HCT116 (cell line): ENCODE measurements at regions not wholly inside any gene's neighbourhood (a gene's known extent, or its start where the extent isn't known, plus 50 kb on each side); places are given as distances from the start of the nearest gene placed in this dataset.

Source experiments
- ATAC-seq: fragments of 200-7000 bp; cut with Tn5 transposase; 2 replicates; pipeline ENCODE4 v1.9.1; 2020; ENCODE audit warnings: mild to moderate bottlenecking, moderate library complexity
- BruUV-seq: library from RNA; stranded (reverse); fragments of 400-500 nt; replicated peaks from 2 replicates; lab custom pipeline; 2021; lab: Mats Ljungman, UMichigan
- CTCF ChIA-PET: fragments of 300-600 bp; sonication (Branson Sonifier 250); formaldehyde crosslinking; loops from one replicate; lab custom pipeline; 2021; ENCODE audit warnings: antibody characterized with exemption; lab: Charles Lee
- POLR2A ChIA-PET: fragments of 300-600, 350-600 bp; sonication (Branson Sonifier 250); formaldehyde crosslinking; loops from one replicate; lab custom pipeline; 2021; ENCODE audit warnings: antibody characterized with exemption; lab: Charles Lee
- RAD21 ChIA-PET, 2 experiments: fragments of 300-600 bp; sonication (Branson Sonifier 250); formaldehyde crosslinking; loops; one replicate each; lab custom pipeline; 2023; ENCODE audit warnings: low total read pairs in 2 of 2; ENCODE audit not compliant: uncharacterized antibody in 2 of 2, unreplicated experiment in 2 of 2, low non-redundant PET in 1 of 2; lab: Charles Lee
- DNase-seq: peaks from one replicate; pipeline ENCODE4 v3.0.0-alpha.2; 2010; ENCODE audit warnings: low read depth, low spot score
- H2AFZ ChIP-seq: fragments of 200-600 bp; shearing (Covaris generic), sonication (generic); 2 replicates; pipeline ENCODE4 v1.6.1; 2017; ENCODE audit warnings: low read depth, mixed run types, mixed read lengths, antibody characterized with exemption, low read length; ENCODE audit not compliant: poor library complexity, severe bottlenecking
- H3K27ac ChIP-seq: 2 replicates; pipeline ENCODE4 v1.5.1; 2012; ENCODE audit warnings: low read depth, low read length
- H3K27me3 ChIP-seq: fragments of 200-600 bp; sonication (generic); 2 replicates; pipeline ENCODE4 v1.6.1; 2016; ENCODE audit warnings: mixed run types, low read length, mixed read lengths; ENCODE audit not compliant: insufficient read depth
- H3K36me3 ChIP-seq, 2 experiments: fragments of 200-500 bp in 1 of 2; fragments of 200-600 bp in 1 of 2; sonication (Bioruptor generic) in 1 of 2; sonication (generic) in 1 of 2; 2 replicates each; pipeline versions ENCODE4 v1.5.1 to v1.6.1; 2014 to 2016; ENCODE audit warnings: low read length in 2 of 2, inconsistent platforms in 1 of 2, mixed read lengths in 1 of 2, mixed run types in 1 of 2; ENCODE audit not compliant: insufficient read depth in 2 of 2, control insufficient read depth in 1 of 2
- H3K4me1 ChIP-seq, 2 experiments: fragments of 200-600 bp in 1 of 2; sonication (generic) in 1 of 2; 2 replicates each; pipeline versions ENCODE4 v1.5.1 to v1.6.1; 2012 to 2017; ENCODE audit warnings: low read length in 2 of 2, inconsistent platforms in 1 of 2, mild to moderate bottlenecking in 1 of 2, mixed read lengths in 1 of 2, mixed run types in 1 of 2, moderate library complexity in 1 of 2; ENCODE audit not compliant: insufficient read depth in 2 of 2, control insufficient read depth in 1 of 2
- H3K4me2 ChIP-seq: fragments of 200-600 bp; sonication (generic); 2 replicates; pipeline ENCODE4 v1.6.1; 2017; ENCODE audit warnings: mixed run types, low read length, mixed read lengths
- H3K4me3 ChIP-seq, 2 experiments: fragments of 200-600 bp in 1 of 2; sonication (generic) in 1 of 2; replicated peaks in 1 of 2; 2 replicates each; pipeline ENCODE4 v1.5.1; 2011 to 2016; ENCODE audit warnings: low read length in 2 of 2, control low read depth in 1 of 2, low read depth in 1 of 2, mild to moderate bottlenecking in 1 of 2, mixed read lengths in 1 of 2, mixed run types in 1 of 2
- H3K79me2 ChIP-seq: fragments of 200-600 bp; sonication (generic); 2 replicates; pipeline ENCODE4 v1.6.1; 2017; ENCODE audit warnings: mild to moderate bottlenecking, mixed run types, low read length, moderate library complexity, mixed read lengths; ENCODE audit not compliant: insufficient read depth
- H3K9ac ChIP-seq: fragments of 200-600 bp; sonication (generic); 2 replicates; pipeline ENCODE4 v1.6.1; 2016; ENCODE audit warnings: low read length, mixed read lengths
- H3K9me2 ChIP-seq: fragments of 200-600 bp; sonication (generic), shearing (Covaris generic); 2 replicates; pipeline ENCODE4 v1.6.1; 2017; ENCODE audit warnings: mixed run types, mild to moderate bottlenecking, moderate library complexity; ENCODE audit not compliant: insufficient read depth
- H3K9me3 ChIP-seq, 2 experiments: fragments of 200-500 bp in 1 of 2; fragments of 200-600 bp in 1 of 2; sonication (Bioruptor generic) in 1 of 2; sonication (generic) in 1 of 2; 2 replicates each; pipeline ENCODE4 v1.6.1; 2014 to 2017; ENCODE audit warnings: low read length in 2 of 2, mixed read lengths in 2 of 2, inconsistent platforms in 1 of 2, low read depth in 1 of 2, mild to moderate bottlenecking in 1 of 2, mixed run types in 1 of 2, moderate library complexity in 1 of 2; ENCODE audit not compliant: control insufficient read depth in 1 of 2, insufficient read depth in 1 of 2
- H4K20me1 ChIP-seq: fragments of 200-600 bp; sonication (generic), shearing (Covaris generic); 2 replicates; pipeline ENCODE4 v1.6.1; 2017; ENCODE audit warnings: mixed run types, mild to moderate bottlenecking, moderate library complexity; ENCODE audit not compliant: insufficient read depth
- EGR1 ChIP-seq: IDR thresholded peaks from 2 replicates; pipeline ENCODE4 v1.6.1; 2012; ENCODE audit warnings: low read depth
- ELF1 ChIP-seq: IDR thresholded peaks from 2 replicates; pipeline ENCODE4 v1.6.1; 2012; ENCODE audit warnings: low read depth, borderline replicate concordance
- POLR2A ChIP-seq: IDR thresholded peaks from 2 replicates; pipeline ENCODE4 v1.7.0; 2011; ENCODE audit warnings: borderline replicate concordance; ENCODE audit not compliant: insufficient read depth, insufficient read length; ENCODE audit errors: extremely low read depth
- RAD21 ChIP-seq: IDR thresholded peaks from 2 replicates; pipeline ENCODE4 v1.6.1; 2012; ENCODE audit warnings: low read depth, mild to moderate bottlenecking
- SP1 ChIP-seq: IDR thresholded peaks from 2 replicates; pipeline ENCODE4 v1.6.1; 2012; ENCODE audit warnings: low read depth
- SRF ChIP-seq: IDR thresholded peaks from 2 replicates; pipeline ENCODE4 v1.6.1; 2012; ENCODE audit warnings: low read depth
- YY1 ChIP-seq: IDR thresholded peaks from 2 replicates; pipeline ENCODE4 v1.6.1; 2011; ENCODE audit warnings: low read length, low read depth, moderate library complexity, mild to moderate bottlenecking; ENCODE audit not compliant: insufficient replicate concordance; ENCODE audit errors: extremely low read depth
- ZNF274 ChIP-seq: fragments of 200-500 bp; sonication (Bioruptor generic); IDR thresholded peaks from 2 replicates; pipeline ENCODE4 v1.6.1; 2014; ENCODE audit warnings: mild to moderate bottlenecking, low read depth, low read length, inconsistent platforms
- intact Hi-C: fragments of 100-400 bp; cut with micrococcal nuclease; formaldehyde crosslinking; loops from 2 replicates; pipeline ENCODE4 v1.10.0; 2022
- TF ChIP-seq, protein P1 (sequence below): IDR thresholded peaks from 2 replicates; pipeline ENCODE4 v1.6.1; 2012; ENCODE audit warnings: low read depth
- TF ChIP-seq, protein P2 (sequence below), 3 experiments: fragments of 200-600 bp in 1 of 3; sonication (generic) in 1 of 3; IDR thresholded peaks in 2 of 3; conservative IDR thresholded peaks in 1 of 3; 2 replicates each; pipeline ENCODE4 v1.5.1; 2012 to 2017; ENCODE audit warnings: low read depth in 2 of 3, low read length in 2 of 3, antibody characterized with exemption in 1 of 3, borderline replicate concordance in 1 of 3, control low read depth in 1 of 3, mild to moderate bottlenecking in 1 of 3, mixed read lengths in 1 of 3, mixed run types in 1 of 3, moderate library complexity in 1 of 3; ENCODE audit not compliant: insufficient read depth in 1 of 3
- TF ChIP-seq, protein P3 (sequence below): IDR thresholded peaks from 2 replicates; pipeline ENCODE4 v1.6.1; 2012
- TF ChIP-seq, protein P4 (sequence below): IDR thresholded peaks from 2 replicates; pipeline ENCODE4 v1.6.1; 2011; ENCODE audit warnings: mild to moderate bottlenecking, low read length, moderate library complexity; ENCODE audit not compliant: insufficient replicate concordance; ENCODE audit errors: extremely low read depth

DNA sequence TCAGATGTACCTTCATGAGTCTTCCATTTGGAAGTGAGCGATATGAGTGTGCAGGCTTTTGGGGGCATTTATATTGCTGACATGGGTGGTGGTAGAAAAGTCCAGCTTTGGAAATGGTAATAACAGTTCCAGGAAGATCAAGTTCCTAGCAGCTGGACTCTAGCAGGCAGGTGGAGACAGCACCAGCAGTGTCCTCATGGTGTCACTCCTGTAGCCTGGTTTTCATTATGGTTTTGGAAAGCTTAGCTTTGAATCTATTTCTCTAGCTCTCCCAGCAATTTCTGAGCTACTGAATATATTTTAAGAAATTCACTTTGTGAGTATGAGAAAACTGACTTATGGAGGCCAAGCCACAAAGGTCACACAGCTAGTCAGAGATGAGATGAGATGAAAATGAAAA is 523.2 kb upstream of the HTR2A start:
- H3K4me3 ChIP-seq: no peak overlapping the region
- H3K4me1 ChIP-seq: no peaks in the 10 kb centered on the region
- no TSS peak for BruUV-seq
- H3K36me3 ChIP-seq: no peaks in the 10 kb centered on the region
- H3K79me2 ChIP-seq: no peaks in the 10 kb centered on the region
- ChIA-PET POLR2A (no interaction called here), CTCF (no interaction called here), RAD21 (no interaction called here)
- no peak overlapping the region for H3K27ac ChIP-seq
- no peak for DNase-seq
- H3K9ac ChIP-seq: no peak overlapping the region
- H3K9me2 ChIP-seq: no peaks in the 10 kb centered on the region
- H2AFZ ChIP-seq: no peak overlapping the region
- TF ChIP-seq, protein P1, sequence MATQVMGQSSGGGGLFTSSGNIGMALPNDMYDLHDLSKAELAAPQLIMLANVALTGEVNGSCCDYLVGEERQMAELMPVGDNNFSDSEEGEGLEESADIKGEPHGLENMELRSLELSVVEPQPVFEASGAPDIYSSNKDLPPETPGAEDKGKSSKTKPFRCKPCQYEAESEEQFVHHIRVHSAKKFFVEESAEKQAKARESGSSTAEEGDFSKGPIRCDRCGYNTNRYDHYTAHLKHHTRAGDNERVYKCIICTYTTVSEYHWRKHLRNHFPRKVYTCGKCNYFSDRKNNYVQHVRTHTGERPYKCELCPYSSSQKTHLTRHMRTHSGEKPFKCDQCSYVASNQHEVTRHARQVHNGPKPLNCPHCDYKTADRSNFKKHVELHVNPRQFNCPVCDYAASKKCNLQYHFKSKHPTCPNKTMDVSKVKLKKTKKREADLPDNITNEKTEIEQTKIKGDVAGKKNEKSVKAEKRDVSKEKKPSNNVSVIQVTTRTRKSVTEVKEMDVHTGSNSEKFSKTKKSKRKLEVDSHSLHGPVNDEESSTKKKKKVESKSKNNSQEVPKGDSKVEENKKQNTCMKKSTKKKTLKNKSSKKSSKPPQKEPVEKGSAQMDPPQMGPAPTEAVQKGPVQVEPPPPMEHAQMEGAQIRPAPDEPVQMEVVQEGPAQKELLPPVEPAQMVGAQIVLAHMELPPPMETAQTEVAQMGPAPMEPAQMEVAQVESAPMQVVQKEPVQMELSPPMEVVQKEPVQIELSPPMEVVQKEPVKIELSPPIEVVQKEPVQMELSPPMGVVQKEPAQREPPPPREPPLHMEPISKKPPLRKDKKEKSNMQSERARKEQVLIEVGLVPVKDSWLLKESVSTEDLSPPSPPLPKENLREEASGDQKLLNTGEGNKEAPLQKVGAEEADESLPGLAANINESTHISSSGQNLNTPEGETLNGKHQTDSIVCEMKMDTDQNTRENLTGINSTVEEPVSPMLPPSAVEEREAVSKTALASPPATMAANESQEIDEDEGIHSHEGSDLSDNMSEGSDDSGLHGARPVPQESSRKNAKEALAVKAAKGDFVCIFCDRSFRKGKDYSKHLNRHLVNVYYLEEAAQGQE: no peak
- no peak for TF ChIP-seq SP1
- no peak for TF ChIP-seq ZNF274
- H3K9me3 ChIP-seq: peaks cover 0 to 9% of the 10 kb centered on the region in 2 experiments; a peak in 1 of 4 replicates
- no peak overlapping the region for H3K4me2 ChIP-seq
- no peaks in the 10 kb centered on the region for H4K20me1 ChIP-seq
- intact Hi-C loops: no loop called here
- ATAC-seq: no peak
- H3K27me3 ChIP-seq: no peaks in the 10 kb centered on the region

DNA sequence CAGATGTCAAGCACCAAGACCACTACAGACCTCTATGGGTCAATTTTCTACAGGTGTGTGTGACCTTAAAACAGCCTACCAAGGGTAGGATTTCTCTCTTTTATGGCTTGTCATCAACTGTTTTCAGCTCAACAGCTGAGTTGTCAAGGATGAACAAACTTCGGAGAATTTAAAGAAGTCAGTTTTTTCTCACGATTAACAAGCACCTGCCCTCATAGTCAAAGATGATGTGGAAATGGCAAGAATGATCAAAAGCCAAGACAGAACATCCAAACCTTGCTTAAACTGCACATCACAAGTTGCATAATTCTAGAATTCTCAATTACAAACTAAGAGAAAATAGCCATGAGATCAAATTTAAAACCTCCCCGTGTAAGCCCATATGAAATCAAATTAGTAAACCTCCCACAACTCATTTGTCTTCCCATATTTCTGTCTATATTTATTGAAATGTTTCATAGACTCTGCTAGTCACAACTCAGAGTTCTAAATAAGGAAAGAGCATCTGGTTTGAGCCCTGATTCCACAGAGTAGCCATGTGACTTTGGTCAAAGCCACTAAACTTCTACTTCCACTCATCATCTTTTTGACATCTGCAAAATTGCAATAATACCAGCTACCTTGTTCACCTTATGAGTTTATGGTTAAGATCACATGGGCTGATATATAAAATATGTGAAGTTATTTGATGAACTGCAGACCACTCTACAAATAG is 521.5 kb upstream of the HTR2A start:
- no peak for ATAC-seq
- Histone ChIP-seq H3K79me2 (no peaks in the 10 kb centered on the region), H3K4me2 (no peak overlapping the region), H3K27me3 (no peaks in the 10 kb centered on the region), H3K9me3 (peaks cover 0 to 9% of the 10 kb centered on the region in 2 experiments; a peak in 1 of 4 replicates), H3K4me3 (no peak overlapping the region), H3K9ac (no peak overlapping the region), H3K9me2 (no peaks in the 10 kb centered on the region), H2AFZ (no peak overlapping the region), H3K36me3 (no peaks in the 10 kb centered on the region), H3K4me1 (no peaks in the 10 kb centered on the region), H3K27ac (no peak overlapping the region), H4K20me1 (no peaks in the 10 kb centered on the region)
- ChIA-PET CTCF (no interaction called here), POLR2A (no interaction called here), RAD21 (no interaction called here)
- intact Hi-C loops: no loop called here
- DNase-seq: no peak
- no TSS peak for BruUV-seq
- no peak for TF ChIP-seq POLR2A
- TF ChIP-seq, protein P2, sequence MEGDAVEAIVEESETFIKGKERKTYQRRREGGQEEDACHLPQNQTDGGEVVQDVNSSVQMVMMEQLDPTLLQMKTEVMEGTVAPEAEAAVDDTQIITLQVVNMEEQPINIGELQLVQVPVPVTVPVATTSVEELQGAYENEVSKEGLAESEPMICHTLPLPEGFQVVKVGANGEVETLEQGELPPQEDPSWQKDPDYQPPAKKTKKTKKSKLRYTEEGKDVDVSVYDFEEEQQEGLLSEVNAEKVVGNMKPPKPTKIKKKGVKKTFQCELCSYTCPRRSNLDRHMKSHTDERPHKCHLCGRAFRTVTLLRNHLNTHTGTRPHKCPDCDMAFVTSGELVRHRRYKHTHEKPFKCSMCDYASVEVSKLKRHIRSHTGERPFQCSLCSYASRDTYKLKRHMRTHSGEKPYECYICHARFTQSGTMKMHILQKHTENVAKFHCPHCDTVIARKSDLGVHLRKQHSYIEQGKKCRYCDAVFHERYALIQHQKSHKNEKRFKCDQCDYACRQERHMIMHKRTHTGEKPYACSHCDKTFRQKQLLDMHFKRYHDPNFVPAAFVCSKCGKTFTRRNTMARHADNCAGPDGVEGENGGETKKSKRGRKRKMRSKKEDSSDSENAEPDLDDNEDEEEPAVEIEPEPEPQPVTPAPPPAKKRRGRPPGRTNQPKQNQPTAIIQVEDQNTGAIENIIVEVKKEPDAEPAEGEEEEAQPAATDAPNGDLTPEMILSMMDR (IDR thresholded peaks at IDR 0.05 in 2 of 3, conservative IDR thresholded peaks at IDR 0.05 in 1 of 3; ENCODE audit: borderline replicate concordance in 1 of 3, insufficient read depth in 1 of 3, low read depth in 2 of 3, low read length in 2 of 3): no peak
- no peak for TF ChIP-seq EGR1
- no peak for TF ChIP-seq SRF
- TF ChIP-seq ELF1: no peak
- no peak for TF ChIP-seq YY1
- TF ChIP-seq, protein P3, sequence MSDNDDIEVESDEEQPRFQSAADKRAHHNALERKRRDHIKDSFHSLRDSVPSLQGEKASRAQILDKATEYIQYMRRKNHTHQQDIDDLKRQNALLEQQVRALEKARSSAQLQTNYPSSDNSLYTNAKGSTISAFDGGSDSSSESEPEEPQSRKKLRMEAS: no peak
- TF ChIP-seq, protein P4, sequence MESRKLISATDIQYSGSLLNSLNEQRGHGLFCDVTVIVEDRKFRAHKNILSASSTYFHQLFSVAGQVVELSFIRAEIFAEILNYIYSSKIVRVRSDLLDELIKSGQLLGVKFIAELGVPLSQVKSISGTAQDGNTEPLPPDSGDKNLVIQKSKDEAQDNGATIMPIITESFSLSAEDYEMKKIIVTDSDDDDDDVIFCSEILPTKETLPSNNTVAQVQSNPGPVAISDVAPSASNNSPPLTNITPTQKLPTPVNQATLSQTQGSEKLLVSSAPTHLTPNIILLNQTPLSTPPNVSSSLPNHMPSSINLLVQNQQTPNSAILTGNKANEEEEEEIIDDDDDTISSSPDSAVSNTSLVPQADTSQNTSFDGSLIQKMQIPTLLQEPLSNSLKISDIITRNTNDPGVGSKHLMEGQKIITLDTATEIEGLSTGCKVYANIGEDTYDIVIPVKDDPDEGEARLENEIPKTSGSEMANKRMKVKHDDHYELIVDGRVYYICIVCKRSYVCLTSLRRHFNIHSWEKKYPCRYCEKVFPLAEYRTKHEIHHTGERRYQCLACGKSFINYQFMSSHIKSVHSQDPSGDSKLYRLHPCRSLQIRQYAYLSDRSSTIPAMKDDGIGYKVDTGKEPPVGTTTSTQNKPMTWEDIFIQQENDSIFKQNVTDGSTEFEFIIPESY: no peak
- no peak for TF ChIP-seq RAD21
